ENCODE measurements at regions not wholly inside any gene's neighbourhood (a gene's known extent, or its start where the extent isn't known, plus 50 kb on each side); places are given as distances from the start of the nearest gene placed in this dataset.

- Mint-ChIP-seq H3K9me3 (no peaks in the 10 kb centered on the region), H3K4me1 (no peaks in the 10 kb centered on the region), H3K36me3 (ENCODE audit: low read depth) (no peaks in the 10 kb centered on the region), H3K27me3 (ENCODE audit: low read depth) (no peaks in the 10 kb centered on the region), H3K27ac (no peak overlapping the region), H3K4me3 (no peak overlapping the region)
- TF ChIP-seq, protein P1, sequence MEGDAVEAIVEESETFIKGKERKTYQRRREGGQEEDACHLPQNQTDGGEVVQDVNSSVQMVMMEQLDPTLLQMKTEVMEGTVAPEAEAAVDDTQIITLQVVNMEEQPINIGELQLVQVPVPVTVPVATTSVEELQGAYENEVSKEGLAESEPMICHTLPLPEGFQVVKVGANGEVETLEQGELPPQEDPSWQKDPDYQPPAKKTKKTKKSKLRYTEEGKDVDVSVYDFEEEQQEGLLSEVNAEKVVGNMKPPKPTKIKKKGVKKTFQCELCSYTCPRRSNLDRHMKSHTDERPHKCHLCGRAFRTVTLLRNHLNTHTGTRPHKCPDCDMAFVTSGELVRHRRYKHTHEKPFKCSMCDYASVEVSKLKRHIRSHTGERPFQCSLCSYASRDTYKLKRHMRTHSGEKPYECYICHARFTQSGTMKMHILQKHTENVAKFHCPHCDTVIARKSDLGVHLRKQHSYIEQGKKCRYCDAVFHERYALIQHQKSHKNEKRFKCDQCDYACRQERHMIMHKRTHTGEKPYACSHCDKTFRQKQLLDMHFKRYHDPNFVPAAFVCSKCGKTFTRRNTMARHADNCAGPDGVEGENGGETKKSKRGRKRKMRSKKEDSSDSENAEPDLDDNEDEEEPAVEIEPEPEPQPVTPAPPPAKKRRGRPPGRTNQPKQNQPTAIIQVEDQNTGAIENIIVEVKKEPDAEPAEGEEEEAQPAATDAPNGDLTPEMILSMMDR (IDR thresholded peaks at IDR 0.05; ENCODE audit: unreplicated experiment in 3 of 3): no peak
These were observed 384.8 kb downstream of the PRR16 start for GRCh38 chr5:120848883-120849282.

GRCh38 chr5:120852222-120852860 is 388.2 kb downstream of the PRR16 start:
- TF ChIP-seq, protein P1 (IDR thresholded peaks at IDR 0.05; ENCODE audit: unreplicated experiment in 3 of 3): no peak

GRCh38 chr5:120866997-120867396 is 402.9 kb downstream of the PRR16 start:
- Mint-ChIP-seq H3K9me3 (no peaks in the 10 kb centered on the region), H3K36me3 (ENCODE audit: low read depth) (no peaks in the 10 kb centered on the region)

More at GRCh38 chr5:120852222-120852860, 388.2 kb downstream of the PRR16 start:
- no peaks in the 10 kb centered on the region for H3K4me1 Mint-ChIP-seq
- no peaks in the 10 kb centered on the region for H3K9me3 Mint-ChIP-seq
- H3K27me3 Mint-ChIP-seq (ENCODE audit: low read depth): no peaks in the 10 kb centered on the region
- no peaks in the 10 kb centered on the region for H3K36me3 Mint-ChIP-seq (ENCODE audit: low read depth)
- H3K27ac Mint-ChIP-seq: no peak overlapping the region
- no peak overlapping the region for H3K4me3 Mint-ChIP-seq

DNA sequence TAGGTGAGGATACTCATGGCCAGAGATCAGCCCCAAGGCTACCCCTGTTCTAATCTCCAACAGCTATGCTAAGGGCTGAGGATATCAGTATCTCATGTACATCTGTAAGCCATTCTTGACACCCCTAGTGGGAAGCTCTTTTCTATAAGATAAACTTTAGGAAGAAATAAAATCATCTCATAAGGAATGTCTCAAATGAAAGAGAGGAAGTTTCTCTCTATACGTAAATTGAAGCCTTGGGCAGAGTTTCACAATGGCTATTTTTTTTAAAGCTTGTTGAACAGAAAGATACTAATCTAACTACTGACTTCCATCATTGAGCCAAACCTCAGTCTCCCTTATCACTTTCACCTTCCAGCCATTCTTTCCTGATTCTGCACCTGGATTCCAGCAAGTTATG is 405.7 kb downstream of the PRR16 start:
- no peak overlapping the region for H3K4me3 Mint-ChIP-seq
- no peaks in the 10 kb centered on the region for H3K36me3 Mint-ChIP-seq (ENCODE audit: low read depth)
- no peak overlapping the region for H3K27ac Mint-ChIP-seq
- H3K4me1 Mint-ChIP-seq: no peaks in the 10 kb centered on the region
- TF ChIP-seq, protein P1 (IDR thresholded peaks at IDR 0.05; ENCODE audit: unreplicated experiment in 3 of 3): no peak
- H3K9me3 Mint-ChIP-seq: no peaks in the 10 kb centered on the region
- no peaks in the 10 kb centered on the region for H3K27me3 Mint-ChIP-seq (ENCODE audit: low read depth)

More at GRCh38 chr5:120866997-120867396, 402.9 kb downstream of the PRR16 start:
- Mint-ChIP-seq H3K27me3 (ENCODE audit: low read depth) (no peaks in the 10 kb centered on the region), H3K4me3 (no peak overlapping the region), H3K27ac (no peak overlapping the region), H3K4me1 (no peaks in the 10 kb centered on the region)
- TF ChIP-seq, protein P1 (IDR thresholded peaks at IDR 0.05; ENCODE audit: unreplicated experiment in 3 of 3): no peak

DNA sequence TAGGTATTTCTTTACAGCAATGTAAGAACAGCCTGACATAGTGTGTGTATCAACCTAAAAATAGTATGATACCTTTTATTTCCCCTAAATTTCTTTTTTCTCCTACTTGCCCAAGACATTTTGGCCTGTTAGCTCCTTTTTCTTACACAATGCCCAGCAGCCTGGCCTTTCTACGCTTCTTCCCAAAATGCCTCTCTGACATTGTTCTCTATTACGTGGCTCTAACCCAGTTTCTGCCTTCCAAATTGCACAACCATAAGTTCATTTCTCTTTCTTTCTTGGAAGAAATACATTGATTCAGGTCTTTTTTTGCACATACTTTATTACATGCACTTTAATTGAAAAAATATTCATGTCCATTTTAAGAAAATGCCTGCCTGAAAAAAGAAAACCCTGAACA is 408.2 kb downstream of the PRR16 start:
- Mint-ChIP-seq H3K9me3 (no peaks in the 10 kb centered on the region), H3K4me1 (no peaks in the 10 kb centered on the region), H3K4me3 (no peak overlapping the region), H3K27me3 (ENCODE audit: low read depth) (no peaks in the 10 kb centered on the region), H3K36me3 (ENCODE audit: low read depth) (no peaks in the 10 kb centered on the region), H3K27ac (no peak overlapping the region)
- TF ChIP-seq, protein P1 (IDR thresholded peaks at IDR 0.05; ENCODE audit: unreplicated experiment in 3 of 3): no peak

- Mint-ChIP-seq H3K36me3 (ENCODE audit: low read depth) (no peaks in the 10 kb centered on the region), H3K9me3 (no peaks in the 10 kb centered on the region), H3K27ac (no peak overlapping the region), H3K4me1 (no peaks in the 10 kb centered on the region), H3K4me3 (no peak overlapping the region), H3K27me3 (ENCODE audit: low read depth) (no peaks in the 10 kb centered on the region)
- TF ChIP-seq, protein P1 (IDR thresholded peaks at IDR 0.05; ENCODE audit: unreplicated experiment in 3 of 3): no peak
These were observed 409.0 kb downstream of the PRR16 start for GRCh38 chr5:120873083-120873482.
